NCI-H2107 treated with DMSO at 0.1 percent for 48 hours (cell line): ENCODE measurements at regions not wholly inside any gene's neighbourhood (a gene's known extent, or its start where the extent isn't known, plus 50 kb on each side); places are given as distances from the start of the nearest gene placed in this dataset.

Source experiments
- DNase-seq: peaks from one replicate; lab custom pipeline; 2025; ENCODE audit not compliant: unreplicated experiment; lab: John Stamatoyannopoulos, UW

GRCh38 chr17:5693821-5694220 lies 109.5 kb upstream of the NLRP1 start:
- no peak for DNase-seq

- DNase-seq: no peak
Measured at GRCh38 chr17:5694551-5694950, 110.2 kb upstream of the NLRP1 start.

GRCh38 chr17:5695480-5695879 lies 111.2 kb upstream of the NLRP1 start:
- no peak for DNase-seq

- DNase-seq: no peak
Measured at GRCh38 chr17:5698959-5699358, 114.7 kb upstream of the NLRP1 start.

- no peak for DNase-seq
Measured at GRCh38 chr17:5699814-5700213, 115.5 kb upstream of the NLRP1 start.

GRCh38 chr17:5700745-5701144 lies 116.4 kb upstream of the NLRP1 start:
- DNase-seq: no peak

GRCh38 chr17:5701381-5701780 lies 117.1 kb upstream of the NLRP1 start:
- DNase-seq: no peak

GRCh38 chr17:5702951-5703510 lies 118.7 kb upstream of the NLRP1 start:
- DNase-seq: no peak

- no peak for DNase-seq
Measured at GRCh38 chr17:5703736-5704135, 119.4 kb upstream of the NLRP1 start.

GRCh38 chr17:5705081-5705875 lies 121.0 kb upstream of the NLRP1 start:
- no peak for DNase-seq

- DNase-seq: no peak
Measured at GRCh38 chr17:5705876-5706576, 121.7 kb upstream of the NLRP1 start.

- no peak for DNase-seq
Measured at GRCh38 chr17:5706577-5707210, 122.4 kb upstream of the NLRP1 start.

- DNase-seq: no peak
Measured at GRCh38 chr17:5707482-5707881, 123.2 kb upstream of the NLRP1 start.

GRCh38 chr17:5708344-5708743 lies 124.0 kb upstream of the NLRP1 start:
- no peak for DNase-seq

GRCh38 chr17:5711344-5711743 lies 127.0 kb upstream of the NLRP1 start:
- DNase-seq: no peak

- no peak for DNase-seq
Measured at GRCh38 chr17:5714993-5715392, 130.7 kb upstream of the NLRP1 start.

GRCh38 chr17:5715478-5715877 lies 131.2 kb upstream of the NLRP1 start:
- no peak for DNase-seq

- DNase-seq: no peak
Measured at GRCh38 chr17:5718726-5719125, 134.4 kb upstream of the NLRP1 start.

- no peak for DNase-seq
Measured at GRCh38 chr17:5719976-5720375, 135.7 kb upstream of the NLRP1 start.

GRCh38 chr17:5730373-5730772 lies 146.1 kb upstream of the NLRP1 start:
- no peak for DNase-seq

- DNase-seq: no peak
Measured at GRCh38 chr17:5740937-5741336, 156.6 kb upstream of the NLRP1 start.

GRCh38 chr17:5741810-5742209 lies 157.5 kb upstream of the NLRP1 start:
- no peak for DNase-seq
